ENCODE measurements at regions not wholly inside any gene's neighbourhood (a gene's known extent, or its start where the extent isn't known, plus 50 kb on each side); places are given as distances from the start of the nearest gene placed in this dataset.
"Not testable (repeated sequence)": the region's sequence is repeated elsewhere in the genome, so short reads cannot be mapped to it uniquely, and the experiment has no call there.

DNA sequence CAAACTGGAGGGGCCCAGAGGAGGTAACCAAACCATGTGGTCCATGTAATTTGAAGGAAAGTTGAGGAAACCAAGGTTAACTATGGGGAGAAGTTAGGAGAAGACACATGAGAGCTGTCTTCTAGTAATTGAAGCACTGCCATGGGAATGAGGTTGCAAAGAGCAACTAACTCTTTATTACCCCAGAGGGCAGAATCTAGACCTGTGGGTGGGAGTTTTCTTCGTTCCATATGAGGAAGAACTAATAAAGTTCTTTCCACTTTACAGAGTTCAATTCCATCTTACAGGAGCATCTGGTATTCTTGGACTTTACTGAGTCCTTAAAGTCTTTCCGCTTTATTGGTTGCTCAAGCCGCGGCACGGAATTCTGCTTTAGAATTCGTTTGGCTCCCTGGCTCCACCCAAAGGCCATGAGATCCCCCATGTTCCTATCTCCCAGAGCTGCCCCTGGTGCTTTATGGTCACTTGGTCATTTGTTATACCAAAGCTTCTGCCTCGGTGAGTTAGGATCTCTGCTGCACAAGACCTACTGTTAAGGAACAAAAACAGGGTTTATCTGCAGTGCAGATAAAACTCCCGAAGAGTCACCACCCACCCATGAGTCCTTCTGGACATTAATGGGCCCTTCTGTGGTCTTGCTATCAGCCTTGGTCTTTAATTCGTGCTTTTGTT, 89.5 kb upstream of the UMPS start:
- H3K4me1 ChIP-seq, result no peaks in the 10 kb centered on the region
- TF ChIP-seq, protein P1, sequence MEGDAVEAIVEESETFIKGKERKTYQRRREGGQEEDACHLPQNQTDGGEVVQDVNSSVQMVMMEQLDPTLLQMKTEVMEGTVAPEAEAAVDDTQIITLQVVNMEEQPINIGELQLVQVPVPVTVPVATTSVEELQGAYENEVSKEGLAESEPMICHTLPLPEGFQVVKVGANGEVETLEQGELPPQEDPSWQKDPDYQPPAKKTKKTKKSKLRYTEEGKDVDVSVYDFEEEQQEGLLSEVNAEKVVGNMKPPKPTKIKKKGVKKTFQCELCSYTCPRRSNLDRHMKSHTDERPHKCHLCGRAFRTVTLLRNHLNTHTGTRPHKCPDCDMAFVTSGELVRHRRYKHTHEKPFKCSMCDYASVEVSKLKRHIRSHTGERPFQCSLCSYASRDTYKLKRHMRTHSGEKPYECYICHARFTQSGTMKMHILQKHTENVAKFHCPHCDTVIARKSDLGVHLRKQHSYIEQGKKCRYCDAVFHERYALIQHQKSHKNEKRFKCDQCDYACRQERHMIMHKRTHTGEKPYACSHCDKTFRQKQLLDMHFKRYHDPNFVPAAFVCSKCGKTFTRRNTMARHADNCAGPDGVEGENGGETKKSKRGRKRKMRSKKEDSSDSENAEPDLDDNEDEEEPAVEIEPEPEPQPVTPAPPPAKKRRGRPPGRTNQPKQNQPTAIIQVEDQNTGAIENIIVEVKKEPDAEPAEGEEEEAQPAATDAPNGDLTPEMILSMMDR (IDR thresholded peaks at IDR 0.05), result no peak
- no peak for DNase-seq (ENCODE audit: low spot score)
- H3K27me3 ChIP-seq, result no peaks in the 10 kb centered on the region
- no peaks in the 10 kb centered on the region for H3K36me3 ChIP-seq
- no peak overlapping the region for H3K4me3 ChIP-seq
- H3K27ac ChIP-seq, result no peak overlapping the region
- no peaks in the 10 kb centered on the region for H3K9me3 ChIP-seq

DNA sequence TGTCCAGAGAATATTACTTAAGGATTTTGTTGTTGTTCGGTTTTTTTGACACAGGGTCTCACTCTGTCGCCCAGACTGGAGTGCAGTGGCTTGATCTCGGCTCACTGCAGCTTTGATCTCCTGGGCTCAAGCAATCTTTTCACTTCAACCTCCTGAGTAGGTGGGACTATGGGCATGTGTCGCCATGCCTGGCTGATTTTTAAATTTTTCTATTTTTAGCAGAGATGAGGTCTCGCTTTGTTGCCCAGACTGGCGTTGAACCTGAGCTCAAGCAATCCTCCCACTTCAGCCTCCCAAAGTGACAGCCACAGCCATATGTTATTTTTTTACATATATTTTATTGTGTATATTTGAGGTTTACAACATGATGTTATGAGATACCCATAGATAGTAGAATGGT, 86.8 kb upstream of the UMPS start:
- Histone ChIP-seq H3K36me3 (no peaks in the 10 kb centered on the region), H3K9me3 (no peaks in the 10 kb centered on the region), H3K27ac (no peak overlapping the region), H3K27me3 (no peaks in the 10 kb centered on the region), H3K4me1 (no peaks in the 10 kb centered on the region), H3K4me3 (no peak overlapping the region)
- TF ChIP-seq, protein P1 (IDR thresholded peaks at IDR 0.05), result no peak
- no peak for DNase-seq (ENCODE audit: low spot score)

DNA sequence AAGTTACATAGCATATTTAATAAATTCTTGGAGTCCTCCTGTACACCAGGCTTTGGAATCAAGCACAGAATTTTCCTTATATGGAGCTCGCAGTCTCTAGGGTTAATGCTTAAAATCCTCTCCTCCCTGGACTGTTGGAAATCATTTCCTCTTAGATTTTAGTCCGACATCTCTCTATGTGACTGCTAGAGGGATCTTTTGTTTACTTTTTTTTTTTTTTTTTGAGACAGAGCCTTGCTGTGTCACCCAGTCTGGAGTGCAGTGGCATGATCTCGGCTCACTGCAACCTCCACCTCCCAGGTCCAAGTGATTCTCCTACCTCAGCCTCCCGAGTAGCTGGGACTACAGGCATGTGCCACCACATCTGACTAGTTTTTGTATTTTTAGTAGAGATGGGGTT, 84.1 kb upstream of the UMPS start:
- H3K9me3 ChIP-seq; DNase-seq (ENCODE audit: low spot score); H3K4me1 ChIP-seq; H3K36me3 ChIP-seq; H3K27me3 ChIP-seq; H3K4me3 ChIP-seq; H3K27ac ChIP-seq: not testable (repeated sequence)

DNA sequence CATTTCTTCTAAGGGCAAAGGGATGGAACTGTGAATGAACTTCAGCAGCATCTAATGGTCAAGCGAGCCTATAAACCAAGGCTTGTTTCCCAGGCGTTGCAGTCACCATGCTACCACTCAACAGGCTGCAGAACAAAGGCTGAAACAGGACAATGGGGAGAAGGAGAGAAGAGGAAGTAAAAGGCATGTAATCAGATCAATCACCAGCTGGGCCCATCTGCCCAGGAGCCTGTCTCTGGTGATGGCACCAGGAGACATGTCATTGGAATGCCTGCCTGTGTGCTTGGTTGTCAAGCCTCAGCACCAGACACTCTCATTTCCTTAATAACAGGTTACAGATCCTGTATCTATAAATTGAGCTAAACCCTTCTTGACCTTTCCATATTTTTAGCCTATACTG, 81.7 kb upstream of the UMPS start:
- Histone ChIP-seq H3K9me3 (no peaks in the 10 kb centered on the region), H3K27me3 (no peaks in the 10 kb centered on the region), H3K4me3 (no peak overlapping the region), H3K4me1 (peaks cover 0 to 6% of the 10 kb centered on the region in 2 donors), H3K27ac (no peak overlapping the region), H3K36me3 (peaks cover 23% of the 10 kb centered on the region)
- TF ChIP-seq, protein P1 (IDR thresholded peaks at IDR 0.05), result no peak
- DNase-seq (ENCODE audit: low spot score), result no peak

DNA sequence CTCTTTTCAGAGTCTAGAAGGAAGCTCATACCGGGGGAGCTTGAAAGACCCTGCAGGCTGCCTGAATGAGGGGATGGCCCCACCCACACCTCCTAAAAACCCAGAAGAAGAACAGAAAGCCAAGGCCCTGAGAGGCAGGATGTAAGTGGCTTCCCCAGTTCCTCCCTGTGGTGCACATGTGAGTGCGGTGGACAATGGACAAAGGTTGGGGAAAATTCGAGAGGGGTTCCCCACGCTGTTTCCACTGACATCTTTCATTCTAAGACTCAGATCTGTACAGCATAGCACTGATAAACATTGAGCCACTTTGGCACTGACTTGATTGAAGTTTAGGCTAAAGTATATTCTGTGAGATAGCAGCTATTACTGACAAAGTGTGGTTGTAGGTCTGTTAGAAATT, 79.5 kb upstream of the UMPS start:
- Histone ChIP-seq H3K4me3 (no peak overlapping the region), H3K27me3 (no peaks in the 10 kb centered on the region), H3K4me1 (peaks cover 0 to 18% of the 10 kb centered on the region in 2 donors), H3K36me3 (peaks cover 27% of the 10 kb centered on the region), H3K27ac (no peak overlapping the region), H3K9me3 (no peaks in the 10 kb centered on the region)
- no peak for DNase-seq (ENCODE audit: low spot score)
- TF ChIP-seq, protein P1 (IDR thresholded peaks at IDR 0.05), result no peak

DNA sequence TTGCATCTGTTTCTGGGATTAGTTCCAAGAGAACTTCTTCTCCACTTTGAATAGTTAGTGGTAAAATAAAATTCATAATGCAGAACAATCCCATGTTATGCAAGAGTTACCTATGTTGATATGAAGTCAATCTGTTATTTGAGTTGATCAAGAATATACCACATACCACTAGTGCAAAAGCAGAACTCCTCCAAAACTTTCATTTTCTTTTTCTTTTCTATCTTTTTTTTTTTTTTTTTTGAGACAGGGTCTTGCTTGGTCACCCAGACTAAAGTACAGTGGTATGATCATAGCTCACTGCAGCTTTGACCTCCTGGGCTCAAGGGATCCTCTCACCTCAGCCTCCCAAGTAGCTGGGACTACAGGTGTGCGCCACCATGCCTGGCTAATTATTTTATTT, 78.8 kb upstream of the UMPS start:
- not testable (repeated sequence) for H3K4me3 ChIP-seq; H3K9me3 ChIP-seq; H3K27ac ChIP-seq; H3K27me3 ChIP-seq; DNase-seq (ENCODE audit: low spot score)
- Histone ChIP-seq H3K36me3 (peaks cover 27% of the 10 kb centered on the region), H3K4me1 (peaks cover 0 to 18% of the 10 kb centered on the region in 2 donors)

DNA sequence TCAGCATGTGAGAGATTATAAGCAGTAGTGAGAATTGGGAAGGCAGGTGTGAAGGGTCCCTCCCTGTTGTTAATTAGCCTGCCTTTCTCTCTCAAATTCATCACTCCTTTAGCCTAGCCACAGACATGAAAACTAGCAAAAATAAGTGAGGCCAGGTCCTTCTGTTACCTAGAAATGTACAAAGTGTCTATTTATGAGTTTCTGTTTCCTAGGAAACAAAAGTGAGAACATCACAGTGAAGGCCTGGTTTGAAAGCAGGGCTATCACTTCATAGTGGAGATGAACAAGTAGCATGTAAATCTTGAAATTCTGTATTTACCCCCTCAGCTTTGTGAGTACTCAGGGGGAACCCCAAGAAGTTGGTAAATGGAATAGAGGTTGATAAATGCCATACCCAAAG, 78.2 kb upstream of the UMPS start:
- Histone ChIP-seq H3K4me1 (peaks cover 0 to 18% of the 10 kb centered on the region in 2 donors), H3K27me3 (no peaks in the 10 kb centered on the region), H3K9me3 (no peaks in the 10 kb centered on the region), H3K27ac (no peak overlapping the region), H3K36me3 (peaks cover 33% of the 10 kb centered on the region), H3K4me3 (no peak overlapping the region)
- no peak for DNase-seq (ENCODE audit: low spot score)
- TF ChIP-seq, protein P1 (IDR thresholded peaks at IDR 0.05), result no peak

Measured in right atrium auricular region (tissue), 2 donors.